CD4-positive, alpha-beta T cell (primary cell): ENCODE measurements at regions not wholly inside any gene's neighbourhood (a gene's known extent, or its start where the extent isn't known, plus 50 kb on each side); places are given as distances from the start of the nearest gene placed in this dataset.

Experiments
- ATAC-seq: fragments of 200-7000 bp; cut with Tn5 transposase; one replicate; pipeline ENCODE4 v1.10.0; 2022; ENCODE audit warnings: mild to moderate bottlenecking; ENCODE audit not compliant: poor library complexity
- CTCF ChIA-PET: fragments of 350-600 bp; sonication (Branson Sonifier 250); formaldehyde crosslinking; loops from one replicate; lab custom pipeline; 2021; ENCODE audit warnings: antibody characterized with exemption, inconsistent platforms; lab: Charles Lee
- POLR2A ChIA-PET: fragments of 350-600 bp; sonication (Branson Sonifier 250); formaldehyde crosslinking; loops from one replicate; lab custom pipeline; 2021; ENCODE audit warnings: antibody characterized with exemption, inconsistent platforms; lab: Charles Lee
- DNase-seq, 14 experiments: peaks; one replicate each; pipeline ENCODE4 v3.0.0-alpha.2; 2013 to 2020; ENCODE audit warnings: mixed read lengths in 2 of 14
- H3K27ac ChIP-seq, 2 donors: one replicate each; pipeline versions ENCODE4 v1.5.1 to v1.7.0; 2013; ENCODE audit warnings: low read length in 2 of 2, low read depth in 1 of 2, mild to moderate bottlenecking in 1 of 2
- H3K27me3 ChIP-seq, 2 experiments: 1 replicate in 1 of 2; 2 replicates in 1 of 2; pipeline versions ENCODE4 v1.6.1 to v1.7.0; 2013; ENCODE audit warnings: low read length in 2 of 2, control low read depth in 1 of 2, mild to moderate bottlenecking in 1 of 2, moderate library complexity in 1 of 2; ENCODE audit not compliant: insufficient read depth in 2 of 2, control insufficient read depth in 1 of 2
- H3K36me3 ChIP-seq: one replicate; pipeline ENCODE4 v1.6.1; 2013; ENCODE audit warnings: low read length, control low read depth; ENCODE audit not compliant: insufficient read depth
- H3K4me1 ChIP-seq: one replicate; pipeline ENCODE4 v1.6.1; 2013; ENCODE audit warnings: low read length, control low read depth; ENCODE audit not compliant: insufficient read depth
- H3K4me3 ChIP-seq: one replicate; pipeline ENCODE4 v1.5.1; 2013; ENCODE audit warnings: mild to moderate bottlenecking, low read length, moderate library complexity
- H3K9me3 ChIP-seq, 2 experiments: 1 replicate in 1 of 2; 2 replicates in 1 of 2; pipeline versions ENCODE4 v1.6.1 to v1.7.0; 2013; ENCODE audit warnings: low read length in 2 of 2, mild to moderate bottlenecking in 2 of 2, control low read depth in 1 of 2, moderate library complexity in 1 of 2; ENCODE audit not compliant: control insufficient read depth in 1 of 2, insufficient read depth in 1 of 2
- H3K27ac Mint-ChIP-seq: one replicate; pipeline ENCODE4 v1.8.0; 2020; ENCODE audit warnings: mixed read lengths
- H3K27me3 Mint-ChIP-seq: one replicate; pipeline ENCODE4 v1.8.0; 2021; ENCODE audit warnings: mixed read lengths
- H3K36me3 Mint-ChIP-seq: one replicate; pipeline ENCODE4 v1.8.0; 2021; ENCODE audit warnings: low read depth, mixed read lengths
- H3K4me1 Mint-ChIP-seq: one replicate; pipeline ENCODE4 v1.8.0; 2021; ENCODE audit warnings: low read depth, mixed read lengths
- H3K4me3 Mint-ChIP-seq: one replicate; pipeline ENCODE4 v1.8.0; 2020; ENCODE audit warnings: mild to moderate bottlenecking, mixed read lengths
- H3K9me3 Mint-ChIP-seq: one replicate; pipeline ENCODE4 v1.8.0; 2020; ENCODE audit warnings: mixed read lengths
- intact Hi-C, 2 experiments: fragments of 100-400 bp; cut with DNase I in 1 of 2; cut with micrococcal nuclease in 1 of 2; formaldehyde crosslinking; loops; one replicate each; pipeline versions ENCODE4 v1.15.1 to v1.9.0; 2023 to 2025; cut with DNase I, micrococcal nuclease
- TF ChIP-seq, protein P1 (sequence below): fragments of 200-600 bp; IDR thresholded peaks from one replicate; pipeline ENCODE4 v1.8.0; 2022; ENCODE audit warnings: antibody characterized with exemption, mild to moderate bottlenecking

DNA sequence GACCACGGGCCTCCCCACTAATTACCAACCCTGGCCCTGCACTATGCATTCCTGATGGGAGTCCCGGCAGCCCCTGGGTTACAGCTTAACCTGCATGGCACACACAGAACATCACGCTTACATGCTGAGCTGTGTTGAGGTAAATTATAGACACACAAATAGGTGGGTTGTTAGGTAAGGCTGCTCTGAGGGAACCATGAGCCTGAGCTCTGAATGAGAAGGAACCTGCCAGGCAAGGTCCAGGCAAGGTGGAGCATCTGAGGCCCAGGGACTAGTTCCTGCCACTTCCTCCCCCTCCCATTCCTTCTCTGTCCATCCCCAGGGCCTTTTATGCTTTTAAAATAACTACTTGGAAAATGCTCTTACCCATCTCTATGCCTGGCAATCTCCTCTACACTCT, 82.7 kb upstream of the ESRRB start:
- intact Hi-C loops = no loop called here
- DNase-seq (no peak), ATAC-seq (no peak)
- no peaks in the 10 kb centered on the region for H3K36me3 Mint-ChIP-seq
- no peaks in the 10 kb centered on the region for H3K9me3 Mint-ChIP-seq
- H3K9me3 ChIP-seq = no peaks in the 10 kb centered on the region
- H3K4me3 ChIP-seq = no peak overlapping the region
- no peaks in the 10 kb centered on the region for H3K4me1 ChIP-seq
- H3K27me3 Mint-ChIP-seq = peaks cover 24% of the 10 kb centered on the region
- no peaks in the 10 kb centered on the region for H3K4me1 Mint-ChIP-seq
- no peak overlapping the region for H3K27ac ChIP-seq
- ChIA-PET CTCF (no interaction called here), POLR2A (no interaction called here)
- TF ChIP-seq, protein P1, sequence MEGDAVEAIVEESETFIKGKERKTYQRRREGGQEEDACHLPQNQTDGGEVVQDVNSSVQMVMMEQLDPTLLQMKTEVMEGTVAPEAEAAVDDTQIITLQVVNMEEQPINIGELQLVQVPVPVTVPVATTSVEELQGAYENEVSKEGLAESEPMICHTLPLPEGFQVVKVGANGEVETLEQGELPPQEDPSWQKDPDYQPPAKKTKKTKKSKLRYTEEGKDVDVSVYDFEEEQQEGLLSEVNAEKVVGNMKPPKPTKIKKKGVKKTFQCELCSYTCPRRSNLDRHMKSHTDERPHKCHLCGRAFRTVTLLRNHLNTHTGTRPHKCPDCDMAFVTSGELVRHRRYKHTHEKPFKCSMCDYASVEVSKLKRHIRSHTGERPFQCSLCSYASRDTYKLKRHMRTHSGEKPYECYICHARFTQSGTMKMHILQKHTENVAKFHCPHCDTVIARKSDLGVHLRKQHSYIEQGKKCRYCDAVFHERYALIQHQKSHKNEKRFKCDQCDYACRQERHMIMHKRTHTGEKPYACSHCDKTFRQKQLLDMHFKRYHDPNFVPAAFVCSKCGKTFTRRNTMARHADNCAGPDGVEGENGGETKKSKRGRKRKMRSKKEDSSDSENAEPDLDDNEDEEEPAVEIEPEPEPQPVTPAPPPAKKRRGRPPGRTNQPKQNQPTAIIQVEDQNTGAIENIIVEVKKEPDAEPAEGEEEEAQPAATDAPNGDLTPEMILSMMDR = no peak
- H3K4me3 Mint-ChIP-seq = no peak overlapping the region
- no peak overlapping the region for H3K27ac Mint-ChIP-seq
- peaks cover 2 to 7% of the 10 kb centered on the region in 2 experiments for H3K27me3 ChIP-seq
- H3K36me3 ChIP-seq = no peaks in the 10 kb centered on the region

DNA sequence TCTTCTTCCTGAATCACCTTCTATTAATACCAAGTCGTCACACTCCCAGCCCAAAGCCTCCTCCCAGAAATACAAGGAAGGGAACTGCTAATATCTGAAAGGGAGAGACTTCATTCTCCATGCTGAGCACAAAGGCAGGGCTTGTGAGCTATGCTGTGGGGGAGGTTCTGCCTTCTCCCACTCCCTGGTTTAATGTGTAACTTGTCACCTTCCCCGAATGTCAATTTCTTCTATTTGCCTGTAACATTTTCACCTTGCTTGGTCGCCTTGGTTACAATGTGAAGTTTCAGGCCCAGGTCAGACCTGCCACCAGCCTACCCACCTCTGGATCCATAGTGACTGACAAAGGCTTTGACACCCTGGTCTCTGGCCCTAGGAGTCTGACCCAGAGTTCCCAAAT, 82.0 kb upstream of the ESRRB start:
- no peak for ATAC-seq
- Mint-ChIP-seq H3K27me3 (peaks cover 31% of the 10 kb centered on the region), H3K27ac (no peak overlapping the region), H3K4me1 (no peaks in the 10 kb centered on the region), H3K36me3 (no peaks in the 10 kb centered on the region), H3K4me3 (no peak overlapping the region), H3K9me3 (no peaks in the 10 kb centered on the region)
- Histone ChIP-seq H3K27ac (no peak overlapping the region), H3K9me3 (no peaks in the 10 kb centered on the region), H3K4me1 (no peaks in the 10 kb centered on the region), H3K36me3 (no peaks in the 10 kb centered on the region), H3K4me3 (no peak overlapping the region), H3K27me3 (peaks cover 0 to 7% of the 10 kb centered on the region in 2 experiments)
- POLR2A ChIA-PET = no interaction called here
- DNase-seq = no peak
- intact Hi-C loops = no loop called here
- TF ChIP-seq, protein P1 = no peak
- CTCF ChIA-PET = no interaction called here

DNA sequence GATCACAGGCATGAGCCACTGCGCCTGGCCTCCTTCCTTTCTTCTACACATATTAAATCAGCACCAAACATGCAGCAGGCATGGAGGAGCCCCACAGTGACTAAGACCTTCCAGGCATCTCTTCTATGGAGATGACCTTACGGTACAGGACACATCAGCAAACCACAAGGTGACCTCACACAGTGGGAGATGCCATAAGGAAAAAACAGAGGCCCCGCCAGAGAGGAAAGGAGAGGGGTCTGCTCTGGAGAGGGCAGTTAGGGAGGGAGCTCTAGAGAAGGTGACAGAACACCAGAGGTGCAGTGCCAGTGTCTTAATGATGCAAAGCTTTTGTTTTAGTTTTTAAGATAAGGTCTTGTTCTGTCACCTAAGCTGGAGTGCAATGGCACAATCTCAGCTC, 81.1 kb upstream of the ESRRB start:
- DNase-seq = no peak
- H3K4me1 Mint-ChIP-seq = no peaks in the 10 kb centered on the region
- H3K9me3 Mint-ChIP-seq = no peaks in the 10 kb centered on the region
- POLR2A ChIA-PET = no interaction called here
- H3K36me3 Mint-ChIP-seq = no peaks in the 10 kb centered on the region
- H3K4me1 ChIP-seq = no peaks in the 10 kb centered on the region
- peaks cover 0 to 7% of the 10 kb centered on the region in 2 experiments for H3K27me3 ChIP-seq
- peaks cover 33% of the 10 kb centered on the region for H3K27me3 Mint-ChIP-seq
- H3K36me3 ChIP-seq = no peaks in the 10 kb centered on the region
- CTCF ChIA-PET = no interaction called here
- intact Hi-C loops = no loop called here
- H3K9me3 ChIP-seq = no peaks in the 10 kb centered on the region
- no peak overlapping the region for H3K27ac Mint-ChIP-seq
- H3K27ac ChIP-seq = no peak overlapping the region
- no peak overlapping the region for H3K4me3 Mint-ChIP-seq
- TF ChIP-seq, protein P1 = no peak
- H3K4me3 ChIP-seq = no peak overlapping the region
- ATAC-seq = no peak
